ENCODE measurements at regions not wholly inside any gene's neighbourhood (a gene's known extent, or its start where the extent isn't known, plus 50 kb on each side); places are given as distances from the start of the nearest gene placed in this dataset.

- WGBS: 91% methylated on average over 1 of the region's 1 CpG
- Histone ChIP-seq H3K4me3 (ENCODE audit: low read depth in 1 of 3, low read length in 3 of 3) (no peak overlapping the region), H3K27ac (ENCODE audit: low read depth in 1 of 2, low read length in 2 of 2) (no peak overlapping the region)
Observed at GRCh38 chr4:158098802-158099201, 74.0 kb downstream of the GASK1B start.

GRCh38 chr4:158094413-158095134 lies 78.3 kb downstream of the GASK1B start:
- H3K27ac ChIP-seq (ENCODE audit: low read depth in 1 of 2, low read length in 2 of 2): no peak overlapping the region
- no peak for DNase-seq (ENCODE audit: low spot score)
- TF ChIP-seq RXRA (IDR thresholded peaks at IDR 0.05) (no peak), GABPA (IDR thresholded peaks at IDR 0.05 in 1 of 2, conservative IDR thresholded peaks at IDR 0.05 in 1 of 2) (no peak), JUND (IDR thresholded peaks at IDR 0.05) (no peak), FOXA1 (IDR thresholded peaks at IDR 0.05) (no peak), FOXA2 (IDR thresholded peaks at IDR 0.05) (no peak), EGR1 (IDR thresholded peaks at IDR 0.05; ENCODE audit: low read depth in 2 of 2) (no peak), ATF3 (IDR thresholded peaks at IDR 0.05) (no peak)
- no peaks in the 10 kb centered on the region for H3K4me1 ChIP-seq (ENCODE audit: control insufficient read depth in 4 of 4, insufficient read depth in 4 of 4, low read length in 3 of 4)
- WGBS: 78% methylated on average over 1 of the region's 1 CpG
- no peaks in the 10 kb centered on the region for H3K36me3 ChIP-seq (ENCODE audit: control insufficient read depth in 4 of 4, insufficient read depth in 3 of 4, low read depth in 1 of 4, low read length in 3 of 4)
- H3K27me3 ChIP-seq (ENCODE audit: control insufficient read depth in 4 of 4, insufficient read depth in 4 of 4, low read length in 3 of 4): no peaks in the 10 kb centered on the region
- no peak overlapping the region for H3K9ac ChIP-seq (ENCODE audit: low read depth in 1 of 2, low read length in 2 of 2)
- H3K9me3 ChIP-seq (ENCODE audit: control insufficient read depth in 4 of 4, low read length in 3 of 4): no peaks in the 10 kb centered on the region
- no peak overlapping the region for H3K4me3 ChIP-seq (ENCODE audit: low read depth in 1 of 3, low read length in 3 of 3)

More at GRCh38 chr4:158098802-158099201, 74.0 kb downstream of the GASK1B start:
- no peaks in the 10 kb centered on the region for H3K36me3 ChIP-seq (ENCODE audit: control insufficient read depth in 4 of 4, insufficient read depth in 3 of 4, low read depth in 1 of 4, low read length in 3 of 4)
- DNase-seq (ENCODE audit: low spot score): no peak
- H3K9ac ChIP-seq (ENCODE audit: low read depth in 1 of 2, low read length in 2 of 2): no peak overlapping the region
- no peaks in the 10 kb centered on the region for H3K9me3 ChIP-seq (ENCODE audit: control insufficient read depth in 4 of 4, low read length in 3 of 4)
- no peaks in the 10 kb centered on the region for H3K27me3 ChIP-seq (ENCODE audit: control insufficient read depth in 4 of 4, insufficient read depth in 4 of 4, low read length in 3 of 4)
- TF ChIP-seq CTCF (IDR thresholded peaks at IDR 0.05; ENCODE audit: low read depth, low read length, missing input control) (no peak), ZBTB33 (IDR thresholded peaks at IDR 0.05) (no peak), HNF4G (IDR thresholded peaks at IDR 0.05) (no peak), RXRA (IDR thresholded peaks at IDR 0.05) (no peak), ATF3 (IDR thresholded peaks at IDR 0.05) (no peak), SP1 (IDR thresholded peaks at IDR 0.05) (no peak), NR2F2 (IDR thresholded peaks at IDR 0.05) (no peak), GABPA (IDR thresholded peaks at IDR 0.05 in 1 of 2, conservative IDR thresholded peaks at IDR 0.05 in 1 of 2) (no peak), FOXA1 (IDR thresholded peaks at IDR 0.05) (no peak), TAF1 (conservative IDR thresholded peaks at IDR 0.05) (no peak), HNF4A (conservative IDR thresholded peaks at IDR 0.05) (no peak), MAX (IDR thresholded peaks at IDR 0.05) (no peak)
- H3K4me1 ChIP-seq (ENCODE audit: control insufficient read depth in 4 of 4, insufficient read depth in 4 of 4, low read length in 3 of 4): no peaks in the 10 kb centered on the region
